ENCODE measurements at regions not wholly inside any gene's neighbourhood (a gene's known extent, or its start where the extent isn't known, plus 50 kb on each side); places are given as distances from the start of the nearest gene placed in this dataset.

DNA sequence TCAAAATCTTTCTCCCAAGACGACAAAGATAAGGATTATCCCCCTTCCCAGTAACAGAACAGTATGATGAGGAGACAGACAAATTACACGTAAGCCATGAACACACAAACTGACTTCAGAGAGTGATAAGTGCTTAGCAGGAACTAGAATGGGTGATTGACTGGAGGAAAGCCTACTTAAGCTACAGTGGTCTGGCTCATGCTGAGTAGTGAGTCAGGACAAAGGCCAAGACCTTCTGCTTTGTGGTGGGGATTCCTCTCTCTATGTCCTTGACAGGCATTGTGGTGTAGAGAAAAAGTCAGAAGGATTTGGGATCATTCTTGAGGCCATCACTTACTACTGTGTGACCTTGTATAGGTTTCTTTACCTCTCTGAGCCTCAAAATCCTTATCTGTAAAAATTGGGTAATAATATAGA, 381.9 kb upstream of the CCL2 start:
- H3K9ac ChIP-seq (ENCODE audit: low read depth, low read length) = no peak overlapping the region
- H3K27ac ChIP-seq (ENCODE audit: insufficient read depth, low read length) = no peak overlapping the region
- no peaks in the 10 kb centered on the region for H3K79me1 ChIP-seq (ENCODE audit: low read depth in 1 of 2, low read length in 2 of 2)
- no peaks in the 10 kb centered on the region for H3K27me3 ChIP-seq (ENCODE audit: control insufficient read depth, insufficient read depth, low read length)
- H3K4me3 ChIP-seq (ENCODE audit: insufficient read depth, low read depth, low read length) = no peak overlapping the region
- no peak overlapping the region for H3K4me2 ChIP-seq (ENCODE audit: low read depth, low read length)
- no peaks in the 10 kb centered on the region for H4K20me1 ChIP-seq (ENCODE audit: insufficient read depth, low read length)
- no peak overlapping the region for H2AK9ac ChIP-seq (replicated peaks; ENCODE audit: low read depth, low read length, poor library complexity)
- H3K36me3 ChIP-seq (ENCODE audit: control insufficient read depth, insufficient read depth, low read length) = no peaks in the 10 kb centered on the region
- dilution Hi-C loops (cut with HindIII; ENCODE audit: low sequenced_read_pairs, unreplicated experiment) (no loop called here), intact Hi-C loops (cut with micrococcal nuclease) (no loop called here), in situ Hi-C loops (cut with MboI; ENCODE audit: low sequenced_read_pairs) (no loop called here)
- no peak overlapping the region for H2BK15ac ChIP-seq (ENCODE audit: low read depth, low read length)
- no peak overlapping the region for H2AFZ ChIP-seq (replicated peaks; ENCODE audit: low read length, poor library complexity)
- H3K18ac ChIP-seq (ENCODE audit: low read depth, low read length) = no peak overlapping the region
- no peak for DNase-seq
- H3K56ac ChIP-seq (ENCODE audit: extremely low read depth, insufficient read depth, low read length) = no peak overlapping the region
- POLR2A ChIA-PET (ENCODE audit: unreplicated experiment) = no interaction called here
- H3K9me3 ChIP-seq (ENCODE audit: control insufficient read depth, insufficient read depth, low read length) = 0 out of 2 replicates have a peak, but pooled peaks cover 4% of the 10 kb centered on the region
- no peak for ATAC-seq (ENCODE audit: low read depth)
- H2BK120ac ChIP-seq (ENCODE audit: low read depth, low read length) = no peak overlapping the region
- no peak overlapping the region for H3K4ac ChIP-seq (ENCODE audit: low read depth, low read length)
- no peak overlapping the region for H4K91ac ChIP-seq (ENCODE audit: insufficient read depth, low read depth, low read length)
- H3K14ac ChIP-seq (replicated peaks; ENCODE audit: low read depth, low read length) = no peak overlapping the region
- no CpG with 5 or more reads among the region's 2 CpGs for WGBS, 2 experiments (ENCODE audit: extremely low coverage in 2 of 2, insufficient read length in 1 of 2)
- no peak overlapping the region for H2BK5ac ChIP-seq (ENCODE audit: low read depth, low read length, poor library complexity, severe bottlenecking)
- CTCF ChIA-PET = no interaction called here
- no peak overlapping the region for H2AK5ac ChIP-seq (ENCODE audit: low read depth, low read length)
- no peak overlapping the region for H4K8ac ChIP-seq (ENCODE audit: low read depth in 2 of 2, low read length in 2 of 2)
- H3K9me1 ChIP-seq (ENCODE audit: insufficient read depth, low read length) = no peaks in the 10 kb centered on the region
- H3K4me1 ChIP-seq (ENCODE audit: control insufficient read depth, insufficient read depth, low read length) = no peaks in the 10 kb centered on the region
- no peak overlapping the region for H2BK20ac ChIP-seq (ENCODE audit: low read depth, low read length)
- H4K5ac ChIP-seq (ENCODE audit: low read depth, low read length) = no peak overlapping the region
- TF ChIP-seq MXI1 (IDR thresholded peaks at IDR 0.05; ENCODE audit: borderline replicate concordance, low read depth, low read length) = no peak
- TF ChIP-seq SMC3 (IDR thresholded peaks at IDR 0.05; ENCODE audit: low read depth, low read length) = no peak
- TF ChIP-seq BHLHE40 (IDR thresholded peaks at IDR 0.05; ENCODE audit: low read depth, low read length) = no peak
- TF ChIP-seq, protein P1, sequence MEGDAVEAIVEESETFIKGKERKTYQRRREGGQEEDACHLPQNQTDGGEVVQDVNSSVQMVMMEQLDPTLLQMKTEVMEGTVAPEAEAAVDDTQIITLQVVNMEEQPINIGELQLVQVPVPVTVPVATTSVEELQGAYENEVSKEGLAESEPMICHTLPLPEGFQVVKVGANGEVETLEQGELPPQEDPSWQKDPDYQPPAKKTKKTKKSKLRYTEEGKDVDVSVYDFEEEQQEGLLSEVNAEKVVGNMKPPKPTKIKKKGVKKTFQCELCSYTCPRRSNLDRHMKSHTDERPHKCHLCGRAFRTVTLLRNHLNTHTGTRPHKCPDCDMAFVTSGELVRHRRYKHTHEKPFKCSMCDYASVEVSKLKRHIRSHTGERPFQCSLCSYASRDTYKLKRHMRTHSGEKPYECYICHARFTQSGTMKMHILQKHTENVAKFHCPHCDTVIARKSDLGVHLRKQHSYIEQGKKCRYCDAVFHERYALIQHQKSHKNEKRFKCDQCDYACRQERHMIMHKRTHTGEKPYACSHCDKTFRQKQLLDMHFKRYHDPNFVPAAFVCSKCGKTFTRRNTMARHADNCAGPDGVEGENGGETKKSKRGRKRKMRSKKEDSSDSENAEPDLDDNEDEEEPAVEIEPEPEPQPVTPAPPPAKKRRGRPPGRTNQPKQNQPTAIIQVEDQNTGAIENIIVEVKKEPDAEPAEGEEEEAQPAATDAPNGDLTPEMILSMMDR (conservative IDR thresholded peaks at IDR 0.05; ENCODE audit: low read depth, low read length) = no peak
- TF ChIP-seq, protein P2, sequence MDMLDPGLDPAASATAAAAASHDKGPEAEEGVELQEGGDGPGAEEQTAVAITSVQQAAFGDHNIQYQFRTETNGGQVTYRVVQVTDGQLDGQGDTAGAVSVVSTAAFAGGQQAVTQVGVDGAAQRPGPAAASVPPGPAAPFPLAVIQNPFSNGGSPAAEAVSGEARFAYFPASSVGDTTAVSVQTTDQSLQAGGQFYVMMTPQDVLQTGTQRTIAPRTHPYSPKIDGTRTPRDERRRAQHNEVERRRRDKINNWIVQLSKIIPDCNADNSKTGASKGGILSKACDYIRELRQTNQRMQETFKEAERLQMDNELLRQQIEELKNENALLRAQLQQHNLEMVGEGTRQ (IDR thresholded peaks at IDR 0.05; ENCODE audit: low read depth, low read length) = no peak
- no peak for TF ChIP-seq NFE2L2 (IDR thresholded peaks at IDR 0.05; ENCODE audit: low read depth, low read length)
- no peak for TF ChIP-seq RCOR1 (IDR thresholded peaks at IDR 0.05; ENCODE audit: insufficient replicate concordance, low read length)
- no peak for TF ChIP-seq CEBPB (IDR thresholded peaks at IDR 0.05; ENCODE audit: low read depth, low read length)
- no peak for TF ChIP-seq CHD1 (IDR thresholded peaks at IDR 0.05; ENCODE audit: low read depth, low read length)
- TF ChIP-seq, protein P3, sequence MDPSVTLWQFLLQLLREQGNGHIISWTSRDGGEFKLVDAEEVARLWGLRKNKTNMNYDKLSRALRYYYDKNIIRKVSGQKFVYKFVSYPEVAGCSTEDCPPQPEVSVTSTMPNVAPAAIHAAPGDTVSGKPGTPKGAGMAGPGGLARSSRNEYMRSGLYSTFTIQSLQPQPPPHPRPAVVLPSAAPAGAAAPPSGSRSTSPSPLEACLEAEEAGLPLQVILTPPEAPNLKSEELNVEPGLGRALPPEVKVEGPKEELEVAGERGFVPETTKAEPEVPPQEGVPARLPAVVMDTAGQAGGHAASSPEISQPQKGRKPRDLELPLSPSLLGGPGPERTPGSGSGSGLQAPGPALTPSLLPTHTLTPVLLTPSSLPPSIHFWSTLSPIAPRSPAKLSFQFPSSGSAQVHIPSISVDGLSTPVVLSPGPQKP (IDR thresholded peaks at IDR 0.05; ENCODE audit: borderline replicate concordance, low read depth, low read length) = no peak
- no peak for TF ChIP-seq FOS (IDR thresholded peaks at IDR 0.05; ENCODE audit: low read depth, low read length)
- no peak for TF ChIP-seq RFX5 (IDR thresholded peaks at IDR 0.05; ENCODE audit: low read depth, low read length)
- TF ChIP-seq RAD21 (IDR thresholded peaks at IDR 0.05; ENCODE audit: low read length) = no peak
- no peak overlapping the region for H3K23ac ChIP-seq (ENCODE audit: low read depth, low read length)
- no TSS peak for BruUV-seq (replicated peaks)

Data from IMR-90 (cell line).